Transverse colon (tissue), 4 donors: ENCODE measurements at regions not wholly inside any gene's neighbourhood (a gene's known extent, or its start where the extent isn't known, plus 50 kb on each side); places are given as distances from the start of the nearest gene placed in this dataset.

Experiments
- DNase-seq: peaks from one replicate; pipeline ENCODE4 v3.0.0-alpha.2; 2019
- H3K27ac ChIP-seq, 4 donors: fragments of 200-600 bp; sonication (generic); 2 replicates each; pipeline ENCODE4 v1.5.1; 2016 to 2018; ENCODE audit warnings: inconsistent platforms in 4 of 4
- H3K27me3 ChIP-seq: fragments of 200-600 bp; sonication (generic); 2 replicates; pipeline ENCODE4 v1.5.1; 2017; ENCODE audit warnings: inconsistent platforms
- H3K36me3 ChIP-seq, 4 donors: fragments of 200-600 bp; sonication (generic); 2 replicates each; pipeline ENCODE4 v1.5.1; 2017 to 2019; ENCODE audit warnings: inconsistent platforms in 4 of 4
- H3K4me1 ChIP-seq, 4 donors: fragments of 200-600 bp; sonication (generic); 2 replicates each; pipeline ENCODE4 v1.5.1; 2017 to 2020; ENCODE audit warnings: inconsistent platforms in 4 of 4
- H3K4me3 ChIP-seq, 4 donors: fragments of 200-600 bp; sonication (generic); 1 replicate in 1 of 4; 2 replicates in 3 of 4; pipeline versions ENCODE4 v1.5.1 to v1.6.1; 2017 to 2019; ENCODE audit warnings: inconsistent platforms in 4 of 4
- H3K9me3 ChIP-seq, 2 donors: fragments of 200-600 bp; sonication (generic); 2 replicates each; pipeline ENCODE4 v1.5.1; 2017 to 2019; ENCODE audit warnings: inconsistent platforms in 2 of 2
- CTCF ChIP-seq, 5 experiments: fragments of 200-600 bp in 3 of 5; fragments of 450-650 bp in 2 of 5; sonication (generic) in 3 of 5; IDR thresholded peaks; 1 replicate in 2 of 5; 2 replicates in 3 of 5; pipeline ENCODE4 v1.5.1; 2016 to 2017; ENCODE audit warnings: antibody characterized with exemption in 5 of 5, inconsistent platforms in 3 of 5, mild to moderate bottlenecking in 2 of 5, moderate library complexity in 1 of 5
- EP300 ChIP-seq: sonication (generic); formaldehyde crosslinking; IDR thresholded peaks from one replicate; pipeline ENCODE4 v1.6.1; 2017; ENCODE audit warnings: antibody characterized with exemption, low read depth
- POLR2A ChIP-seq: fragments of 450-650 bp; IDR thresholded peaks from one replicate; pipeline ENCODE4 v1.6.1; 2016; ENCODE audit warnings: antibody characterized with exemption, mild to moderate bottlenecking, moderate library complexity
- POLR2AphosphoS5 ChIP-seq, 3 donors: sonication (generic); formaldehyde crosslinking; IDR thresholded peaks; one replicate each; pipeline ENCODE4 v1.6.1; 2016; ENCODE audit warnings: antibody characterized with exemption in 3 of 3
- WGBS, 2 donors: methylation state at CpG; one replicate each; pipeline ENCODE4 v1.1.5; 2018; ENCODE audit warnings: low coverage in 1 of 2; 5-methylcytosine and 5-hydroxymethylcytosine counted together
- in situ Hi-C, 4 donors: fragments of 200-750 bp; cut with MboI; loops; one replicate each; pipeline versions ENCODE4 v1.15.0 to v1.15.1; 2017; ENCODE audit warnings: low sequenced_read_pairs in 3 of 4, low pct_ligation_motif_present in 1 of 4, low pct_unique_long_range_greater_than_20kb in 1 of 4
- intact Hi-C: fragments of 100-400 bp; cut with DNase I; formaldehyde crosslinking; loops from one replicate; pipeline ENCODE4 v1.15.1; 2023; ENCODE audit warnings: low total_unique reads

- H3K9me3 ChIP-seq = no peaks in the 10 kb centered on the region
- in situ Hi-C loops = no loop called here
- 57 to 80% methylated on average over 1 of the region's 1 CpG for WGBS, 2 donors
- no peaks in the 10 kb centered on the region for H3K36me3 ChIP-seq
- peaks cover 0 to 11% (median 0%) of the 10 kb centered on the region in 4 donors for H3K4me1 ChIP-seq
- intact Hi-C loops = no loop called here
- H3K4me3 ChIP-seq = no peak overlapping the region
- no peak overlapping the region for H3K27ac ChIP-seq
- DNase-seq = no peak
- TF ChIP-seq CTCF (IDR thresholded peaks at IDR 0.05) (no peak), POLR2AphosphoS5 (IDR thresholded peaks at IDR 0.05) (no peak), EP300 (no peak), POLR2A (no peak)
- no peaks in the 10 kb centered on the region for H3K27me3 ChIP-seq
Observed at GRCh38 chr5:61596265-61596664, 264.2 kb downstream of the ZSWIM6 start.

DNA sequence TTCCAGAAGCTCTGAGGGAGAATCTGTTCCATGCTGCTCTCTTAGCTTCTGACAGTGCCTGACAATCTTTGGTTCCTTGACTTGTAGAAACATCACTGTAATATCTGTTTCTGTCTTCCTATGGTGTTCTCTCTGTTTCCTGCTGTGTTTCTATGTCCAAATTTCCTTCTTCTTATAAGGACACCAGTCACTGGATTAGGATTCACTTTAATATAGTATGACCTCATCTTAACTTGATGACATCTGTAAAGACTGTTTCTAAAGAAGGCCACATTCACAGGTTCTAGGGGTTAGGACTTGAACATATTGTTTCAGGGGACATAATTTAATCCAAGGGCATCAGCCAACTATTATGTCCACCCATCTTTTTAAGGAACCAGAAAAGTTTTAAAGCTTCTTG is 265.6 kb downstream of the ZSWIM6 start:
- no peaks in the 10 kb centered on the region for H3K36me3 ChIP-seq
- no peak overlapping the region for H3K4me3 ChIP-seq
- H3K27ac ChIP-seq = no peak overlapping the region
- no peaks in the 10 kb centered on the region for H3K9me3 ChIP-seq
- intact Hi-C loops (no loop called here), in situ Hi-C loops (no loop called here)
- peaks cover 0 to 11% (median 0%) of the 10 kb centered on the region in 4 donors for H3K4me1 ChIP-seq
- TF ChIP-seq EP300 (no peak), POLR2A (no peak), POLR2AphosphoS5 (IDR thresholded peaks at IDR 0.05) (no peak)
- no peak for DNase-seq
- H3K27me3 ChIP-seq = no peaks in the 10 kb centered on the region

GRCh38 chr5:61598126-61598525 is 266.1 kb downstream of the ZSWIM6 start:
- Histone ChIP-seq H3K9me3 (no peaks in the 10 kb centered on the region), H3K4me3 (no peak overlapping the region), H3K27me3 (no peaks in the 10 kb centered on the region), H3K27ac (no peak overlapping the region), H3K36me3 (no peaks in the 10 kb centered on the region), H3K4me1 (peaks cover 0 to 11% (median 0%) of the 10 kb centered on the region in 4 donors)
- in situ Hi-C loops (no loop called here), intact Hi-C loops (no loop called here)
- WGBS, 2 donors = 80% methylated on average over 3 of the region's 3 CpGs; no CpG with 5 or more reads in 1 of the 2 donors
- TF ChIP-seq POLR2A (no peak), EP300 (no peak), POLR2AphosphoS5 (IDR thresholded peaks at IDR 0.05) (no peak), CTCF (IDR thresholded peaks at IDR 0.05) (no peak)
- no peak for DNase-seq

DNA sequence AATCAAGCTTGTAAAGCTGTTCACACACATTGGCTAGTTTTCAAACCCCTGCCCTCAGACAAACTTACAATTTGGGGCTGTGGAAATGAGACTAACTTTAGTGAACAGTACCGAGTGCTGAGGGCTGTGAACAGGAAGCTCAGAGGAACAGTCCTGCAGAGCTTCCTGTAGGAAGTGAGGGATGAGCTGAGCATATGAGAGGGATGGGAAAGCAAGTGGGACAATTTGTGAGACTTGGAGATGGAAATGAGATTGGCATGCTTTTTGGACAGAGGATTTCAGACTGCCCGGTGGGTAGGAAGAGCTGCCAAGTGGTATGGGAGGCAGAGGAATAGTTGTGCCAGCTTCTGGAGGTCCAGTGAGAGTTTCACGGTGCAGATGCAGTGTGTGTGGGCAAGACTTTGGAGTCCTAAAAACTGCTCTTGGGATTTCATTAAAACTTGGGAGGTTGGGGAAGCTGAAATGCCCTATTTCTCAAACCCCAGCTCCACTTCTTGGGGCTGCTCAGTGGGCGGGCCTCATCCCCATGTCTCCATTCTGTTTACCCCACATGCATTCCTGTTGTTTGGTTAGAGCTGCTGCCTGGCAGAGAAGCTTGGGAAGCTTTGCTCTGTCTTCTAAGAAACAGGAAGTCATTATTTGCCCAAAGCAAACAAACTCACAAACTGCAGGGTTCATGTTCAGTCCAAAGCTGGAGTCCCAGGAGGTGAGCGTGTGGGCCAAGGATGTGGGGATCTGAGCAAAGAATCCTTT is 267.5 kb downstream of the ZSWIM6 start:
- Histone ChIP-seq H3K4me3 (no peak overlapping the region), H3K4me1 (peaks cover 0 to 11% (median 0%) of the 10 kb centered on the region in 4 donors), H3K9me3 (no peaks in the 10 kb centered on the region), H3K36me3 (no peaks in the 10 kb centered on the region), H3K27me3 (no peaks in the 10 kb centered on the region), H3K27ac (no peak overlapping the region)
- in situ Hi-C loops = no loop called here
- DNase-seq = no peak
- TF ChIP-seq EP300 (no peak), POLR2A (no peak), CTCF (IDR thresholded peaks at IDR 0.05) (no peak), POLR2AphosphoS5 (IDR thresholded peaks at IDR 0.05) (no peak)
- intact Hi-C loops = no loop called here
- WGBS, 2 donors = 45 to 53% methylated on average over 2 to 5 of the region's 5 CpGs

DNA sequence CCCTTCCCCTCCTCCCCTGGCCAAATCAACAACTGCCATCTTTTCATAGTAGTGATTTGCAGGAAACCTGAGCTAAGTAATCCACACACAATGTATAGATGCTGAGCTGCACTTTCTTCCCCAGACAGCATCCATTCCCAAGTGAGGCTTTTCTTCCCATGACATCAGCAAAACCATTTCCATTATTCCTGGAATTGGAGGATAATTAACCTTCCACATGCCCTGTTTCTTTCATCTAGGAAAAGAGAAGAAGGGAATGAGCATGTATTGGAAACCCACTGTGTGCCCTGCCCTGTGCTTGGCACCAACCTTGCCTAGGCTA is 268.0 kb downstream of the ZSWIM6 start:
- intact Hi-C loops (no loop called here), in situ Hi-C loops (no loop called here)
- H3K9me3 ChIP-seq = no peaks in the 10 kb centered on the region
- no peaks in the 10 kb centered on the region for H3K27me3 ChIP-seq
- no peak overlapping the region for H3K4me3 ChIP-seq
- TF ChIP-seq EP300 = no peak
- no peak for TF ChIP-seq CTCF (IDR thresholded peaks at IDR 0.05)
- no peak for TF ChIP-seq POLR2A
- TF ChIP-seq POLR2AphosphoS5 (IDR thresholded peaks at IDR 0.05) = no peak
- H3K27ac ChIP-seq = no peak overlapping the region
- H3K4me1 ChIP-seq = peaks cover 0 to 11% (median 0%) of the 10 kb centered on the region in 4 donors
- no peaks in the 10 kb centered on the region for H3K36me3 ChIP-seq
- no peak for DNase-seq
